ENCODE measurements at regions not wholly inside any gene's neighbourhood (a gene's known extent, or its start where the extent isn't known, plus 50 kb on each side); places are given as distances from the start of the nearest gene placed in this dataset.

DNA sequence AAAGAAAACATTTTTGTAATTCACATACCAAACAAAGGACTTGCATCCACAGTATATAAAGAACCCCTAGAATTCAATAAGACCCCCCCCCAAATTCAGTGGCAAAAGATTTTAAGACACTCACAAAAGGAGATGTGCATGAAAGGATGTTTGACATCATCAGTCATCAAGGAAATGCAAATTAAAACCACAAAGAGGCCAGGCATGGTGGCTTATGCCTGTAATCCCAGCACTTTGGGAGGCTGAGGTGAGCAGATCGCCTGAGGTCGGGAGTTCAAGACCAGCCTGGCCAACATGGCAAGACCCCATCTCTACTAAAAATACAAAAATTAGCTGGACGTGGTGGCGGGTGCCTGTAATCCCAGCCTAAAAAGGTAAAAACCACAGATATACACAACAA lies 61.3 kb downstream of the AIPL1 start:
- peak; percentile 45 for DNase-seq (ENCODE audit: low spot score)

DNA sequence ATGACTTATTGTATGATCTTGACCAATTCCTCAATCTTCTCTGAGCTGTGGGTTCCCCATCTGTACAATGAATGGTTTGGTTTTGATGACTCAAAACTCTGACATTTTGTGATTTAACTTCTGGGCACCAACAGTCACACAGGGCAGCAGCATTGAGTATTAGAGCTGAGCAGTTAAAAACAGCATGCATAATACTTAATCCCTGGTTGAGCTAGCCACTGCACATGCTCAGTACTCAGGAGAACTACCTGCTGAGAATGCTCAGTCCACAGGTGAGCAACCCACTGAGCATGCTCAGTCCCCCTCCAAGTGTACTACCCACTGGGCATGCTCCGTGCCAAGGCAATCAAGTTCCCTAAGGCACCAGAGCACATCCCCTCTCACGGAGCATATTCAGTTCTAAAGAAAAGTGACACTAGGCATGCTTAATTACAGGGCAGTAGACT lies 68.7 kb downstream of the AIPL1 start:
- peak; percentile 90 for DNase-seq (ENCODE audit: low spot score)

DNA sequence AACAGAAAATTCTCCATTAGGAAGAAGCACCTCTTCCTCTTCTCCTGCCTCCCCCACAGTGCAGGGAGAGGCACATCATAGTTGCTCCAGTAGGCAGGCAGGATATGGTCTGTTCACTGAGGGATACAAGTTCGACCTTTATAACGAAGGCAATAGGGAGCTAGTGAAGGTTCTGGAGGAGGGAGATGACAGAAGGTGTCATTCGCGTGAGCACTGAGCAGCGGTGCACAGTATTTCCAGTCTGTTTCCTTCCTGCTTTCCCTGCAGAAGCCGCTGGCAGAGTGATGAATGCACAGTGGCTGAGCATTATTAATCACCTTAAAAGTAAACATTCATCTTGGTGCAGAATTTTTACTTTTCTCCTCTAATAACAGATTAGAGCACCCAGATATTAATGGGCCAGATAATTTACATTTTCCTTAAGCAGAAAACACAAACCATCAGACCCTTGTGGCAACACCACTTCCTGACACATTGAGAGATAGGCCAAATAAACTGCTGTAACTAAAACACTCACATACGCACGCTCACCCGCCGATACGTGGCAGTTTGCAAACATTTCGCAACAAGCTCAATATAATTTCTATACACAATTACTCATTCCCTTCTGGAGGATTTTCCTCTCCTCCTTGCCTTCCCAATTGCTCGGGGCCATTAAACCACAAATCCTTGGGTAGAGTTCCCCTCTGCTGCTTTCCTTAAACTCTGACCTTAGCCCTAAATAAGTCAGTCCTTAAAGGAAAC lies 69.5 kb downstream of the AIPL1 start:
- peak; percentile 40 for DNase-seq (ENCODE audit: low spot score)

DNA sequence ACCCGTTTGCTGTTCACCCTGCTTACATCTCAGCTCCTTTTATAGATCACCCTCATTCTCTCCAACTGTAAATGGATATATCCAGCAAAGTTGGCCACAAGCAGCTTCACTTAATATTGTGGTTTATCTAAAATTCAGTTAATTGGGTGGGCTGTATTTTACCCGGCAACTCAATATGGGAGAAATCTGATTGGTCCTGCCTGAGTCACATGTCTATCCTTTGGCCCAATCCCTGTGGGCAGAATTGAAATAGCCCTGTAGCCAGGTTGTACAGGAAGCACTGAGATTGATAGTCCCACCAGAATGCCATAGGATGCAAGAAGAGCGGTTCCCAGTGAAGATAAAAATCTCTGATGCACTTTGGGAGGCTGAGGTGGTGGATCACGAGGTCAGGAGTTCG lies 73.2 kb downstream of the AIPL1 start:
- DNase-seq (ENCODE audit: low spot score), result no peak

DNA sequence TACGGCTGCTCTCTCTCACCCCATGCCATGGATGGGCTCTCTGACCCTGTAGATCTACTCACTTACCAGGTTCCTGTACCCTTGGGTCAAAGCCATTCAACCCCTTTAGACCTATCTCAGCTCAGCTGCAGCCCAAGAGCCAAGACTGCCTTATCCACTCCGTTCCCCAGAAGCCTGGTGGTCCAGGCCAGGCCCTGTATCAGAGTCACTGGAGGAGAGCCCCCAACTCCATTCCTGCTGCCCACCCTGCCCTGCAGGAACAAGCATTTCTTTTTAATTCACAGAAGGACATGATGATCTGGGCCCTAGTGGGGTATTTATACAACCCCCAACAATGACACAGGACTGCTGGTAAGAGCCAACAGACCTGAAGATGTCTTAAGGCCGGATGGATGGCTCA lies 76.8 kb downstream of the AIPL1 start:
- DNase-seq (ENCODE audit: low spot score), result no peak

DNA sequence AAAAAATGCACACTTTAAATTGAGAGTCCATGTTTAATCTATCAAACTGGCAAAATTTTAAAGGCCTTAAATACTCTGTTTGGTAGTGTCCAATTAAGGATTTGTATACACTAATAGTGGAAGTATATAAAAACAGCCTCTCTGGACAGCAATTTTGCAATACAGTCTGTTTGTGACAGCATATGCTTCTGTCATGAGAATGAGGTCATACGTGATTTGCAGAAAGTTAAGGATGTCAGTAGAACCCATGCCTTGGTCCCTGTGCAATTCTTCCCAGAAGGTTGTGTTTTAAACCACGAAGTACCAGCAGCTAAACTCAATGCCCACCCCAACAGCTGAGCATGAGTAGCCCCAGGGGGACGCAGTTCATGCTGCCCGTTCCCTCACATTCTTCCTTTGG lies 78.4 kb downstream of the AIPL1 start:
- DNase-seq (ENCODE audit: low spot score), result no peak

DNA sequence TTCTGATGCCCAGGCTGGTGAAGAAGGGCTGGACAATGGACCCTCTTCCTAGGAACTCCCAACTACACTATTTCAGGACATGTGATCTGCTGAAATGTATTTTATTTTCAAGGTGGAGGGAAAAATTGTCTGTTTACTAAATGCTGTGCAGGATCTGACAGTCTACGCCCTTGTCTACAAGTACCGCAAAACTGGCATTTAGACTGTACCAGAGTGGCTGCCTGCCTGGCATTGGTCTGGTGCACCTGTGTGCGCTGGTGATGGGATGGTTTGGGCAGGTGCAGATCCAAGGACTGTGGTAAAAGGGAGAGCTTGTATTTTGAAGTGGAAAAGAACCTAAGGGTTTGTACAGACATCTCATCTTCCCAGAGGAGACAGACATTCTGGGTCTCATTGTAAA lies 79.7 kb downstream of the AIPL1 start:
- DNase-seq (ENCODE audit: low spot score), result no peak

DNA sequence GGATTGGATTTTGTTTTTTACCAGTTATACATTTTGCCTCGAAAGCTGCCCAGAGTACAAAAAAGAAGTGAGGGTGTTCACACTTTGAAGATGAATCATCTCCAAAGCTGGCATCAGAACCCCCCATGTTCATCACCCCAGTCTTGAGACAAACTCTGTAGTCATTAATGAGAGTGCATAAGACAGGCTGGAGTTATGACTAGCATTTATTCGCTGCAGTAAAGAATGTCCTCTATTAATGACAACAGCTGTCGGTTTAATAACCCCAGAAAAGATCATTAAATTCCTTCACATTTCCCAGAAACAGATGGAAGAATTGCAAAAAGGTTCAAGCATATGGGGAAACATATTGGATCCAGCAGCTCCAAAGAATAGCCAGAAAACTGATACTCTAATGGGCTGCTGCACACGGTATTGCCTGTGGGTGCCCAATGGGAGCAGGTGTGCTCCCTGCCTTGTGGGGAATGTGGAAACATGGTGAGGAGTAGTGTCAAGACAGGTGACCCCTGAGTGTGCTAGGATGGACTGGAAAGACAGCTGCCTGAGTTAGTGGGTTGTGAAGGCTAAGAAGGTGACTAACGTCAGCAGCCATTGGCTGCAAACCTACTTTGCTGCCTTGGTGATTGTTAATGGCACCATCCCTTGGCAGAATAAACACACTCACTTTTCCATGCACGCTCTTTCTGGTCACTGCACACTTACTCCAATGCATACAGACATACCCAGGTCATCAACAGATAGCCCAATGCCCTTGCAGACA lies 81.9 kb downstream of the AIPL1 start:
- DNase-seq (ENCODE audit: low spot score), result no peak

DNA sequence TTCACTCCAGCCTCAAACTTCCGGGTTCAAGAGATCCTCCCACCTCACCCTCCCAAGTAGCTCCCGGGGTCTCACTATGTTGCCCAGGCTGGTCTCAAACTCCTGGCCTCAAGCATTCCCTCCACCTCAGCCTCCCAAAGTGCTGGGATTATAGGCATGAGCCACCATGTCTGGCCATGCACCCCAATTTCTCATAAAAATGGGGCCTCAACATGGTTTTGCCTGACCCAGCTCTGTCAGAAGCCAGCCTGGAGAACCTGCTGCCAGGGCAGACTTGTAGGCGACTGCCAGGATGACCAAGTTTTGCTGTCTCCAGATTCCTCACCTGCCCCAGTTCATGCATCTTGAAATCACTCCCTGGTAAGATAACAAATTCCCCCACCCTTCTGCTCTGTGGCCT lies 82.9 kb downstream of the AIPL1 start:
- no peak for DNase-seq (ENCODE audit: low spot score)

DNA sequence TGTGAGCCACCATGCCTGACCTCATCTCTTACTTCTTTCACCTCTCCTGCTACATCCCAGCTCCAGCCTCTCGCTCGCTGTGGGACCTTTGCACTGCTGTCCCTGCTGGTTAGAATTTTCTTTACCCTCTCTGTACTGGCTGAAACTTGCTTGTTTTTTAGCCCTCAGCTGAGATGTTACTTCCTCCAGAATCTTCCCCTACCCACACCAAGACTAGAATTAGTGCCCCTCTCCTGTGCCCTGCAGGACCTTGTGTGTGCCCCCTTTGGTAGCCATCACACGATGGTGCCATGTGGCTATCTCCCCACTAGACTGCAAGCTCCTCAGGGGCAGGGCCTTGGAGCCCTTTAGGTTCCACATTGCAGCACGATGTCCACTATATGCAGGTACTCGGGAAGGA lies 84.1 kb downstream of the AIPL1 start:
- no peak for DNase-seq (ENCODE audit: low spot score)

DNA sequence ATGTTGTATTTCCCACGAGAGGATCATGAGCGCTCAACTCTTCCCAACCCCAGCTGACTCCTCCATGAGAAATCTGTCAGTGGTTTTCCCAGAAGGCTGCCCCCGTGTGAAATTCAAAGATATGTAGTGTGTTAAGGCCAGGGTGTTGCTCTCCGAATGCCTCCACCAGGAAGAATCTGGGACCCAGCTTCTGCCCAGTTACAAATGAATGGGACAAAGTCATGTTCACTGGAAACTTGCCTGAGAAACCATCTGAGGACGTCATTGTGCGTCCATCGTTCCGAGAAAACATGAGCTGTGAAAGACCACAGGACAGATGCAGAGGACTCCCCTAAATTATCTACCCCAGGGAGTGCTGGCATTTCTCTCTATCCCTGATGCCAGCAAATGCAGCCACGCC lies 86.0 kb downstream of the AIPL1 start:
- no peak for DNase-seq (ENCODE audit: low spot score)

DNA sequence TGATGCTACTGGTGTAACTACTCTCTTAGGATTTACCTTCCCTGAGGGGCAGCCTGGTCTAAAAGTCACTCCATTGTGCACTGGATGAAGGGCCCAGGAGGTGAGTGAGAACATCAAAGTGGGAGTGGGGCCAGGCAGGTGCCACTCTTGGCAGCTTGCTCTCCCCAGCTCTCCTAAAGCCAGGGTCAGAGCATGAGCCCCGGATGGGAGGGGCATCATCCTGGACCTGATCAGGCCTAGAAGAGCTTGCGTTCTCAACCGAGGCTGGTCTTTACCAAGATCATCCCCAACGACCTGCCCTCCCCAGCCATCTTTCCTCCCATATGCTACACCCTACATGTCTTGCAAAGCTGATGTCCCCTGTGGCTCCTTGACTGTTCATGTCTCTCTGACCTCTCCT lies 87.1 kb downstream of the AIPL1 start:
- no peak for DNase-seq (ENCODE audit: low spot score)

DNA sequence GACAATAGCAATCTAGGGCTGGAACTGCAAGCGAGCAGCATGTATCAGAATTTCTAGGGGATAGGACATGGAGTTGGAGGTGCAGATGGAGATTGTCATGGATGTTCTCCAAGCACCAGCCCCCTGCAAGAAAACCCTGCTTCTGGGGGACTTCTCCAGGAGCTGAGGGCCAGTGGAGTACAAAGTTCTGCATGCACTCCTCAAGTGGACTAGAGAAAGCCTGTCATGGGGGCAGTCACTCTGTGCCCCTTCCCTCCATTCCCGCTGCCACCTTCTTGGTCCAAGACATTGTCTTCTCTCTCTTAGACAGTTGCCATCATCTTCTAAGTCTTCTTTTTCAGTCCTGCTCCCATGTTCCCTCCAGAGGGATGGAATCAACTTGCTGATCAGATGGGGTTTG lies 87.9 kb downstream of the AIPL1 start:
- no peak for DNase-seq (ENCODE audit: low spot score)

DNA sequence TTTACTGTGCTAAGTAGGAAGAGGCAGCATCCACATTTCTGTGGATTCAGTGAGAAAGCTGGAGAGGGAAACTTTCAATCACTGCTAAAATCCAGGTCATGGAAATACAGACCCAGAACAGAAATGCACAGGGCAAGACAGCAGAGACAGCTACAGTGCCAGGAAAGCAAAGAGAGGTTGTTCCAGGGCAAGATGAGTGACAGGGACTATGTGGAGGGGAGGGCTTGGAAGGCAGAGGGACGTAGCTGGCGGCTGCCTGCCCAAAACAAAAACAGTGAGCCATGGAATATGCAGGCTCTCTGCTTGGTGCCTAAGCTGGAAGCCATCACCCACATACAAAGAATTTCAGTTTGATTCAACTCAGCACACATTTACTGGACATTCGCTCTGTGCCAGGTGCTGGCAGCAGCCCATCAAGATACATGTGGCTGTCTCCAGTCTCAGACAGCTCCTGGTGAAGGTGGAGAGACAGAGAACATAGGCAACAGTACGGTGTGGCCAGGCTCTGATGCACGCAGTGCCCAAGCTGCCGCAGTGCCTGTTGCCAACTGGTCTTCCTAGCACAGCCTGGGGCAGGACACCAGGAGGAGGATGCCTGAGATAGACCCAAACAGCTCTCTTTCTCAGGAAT lies 88.7 kb downstream of the AIPL1 start:
- DNase-seq (ENCODE audit: low spot score), result no peak

DNA sequence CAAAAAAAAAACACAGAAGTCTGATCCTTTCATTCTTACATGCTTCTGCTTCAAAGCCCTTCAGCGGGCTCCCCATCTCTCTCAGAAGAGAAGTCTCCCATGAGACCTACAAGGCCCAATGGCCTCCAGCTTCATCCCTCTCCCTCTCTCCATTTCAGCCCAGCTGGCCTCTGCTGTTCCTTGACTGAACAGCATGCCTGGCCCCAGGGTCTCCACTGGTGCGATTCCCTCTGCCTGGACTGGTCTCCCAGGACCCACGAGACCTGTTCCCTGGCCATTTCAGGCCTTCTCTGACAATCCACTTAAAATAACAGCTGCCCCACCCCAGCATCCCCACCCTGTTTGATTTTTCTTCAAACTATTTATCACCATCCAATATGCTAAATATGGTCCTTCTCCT lies 91.2 kb downstream of the AIPL1 start:
- DNase-seq (ENCODE audit: low spot score), result no peak

DNA sequence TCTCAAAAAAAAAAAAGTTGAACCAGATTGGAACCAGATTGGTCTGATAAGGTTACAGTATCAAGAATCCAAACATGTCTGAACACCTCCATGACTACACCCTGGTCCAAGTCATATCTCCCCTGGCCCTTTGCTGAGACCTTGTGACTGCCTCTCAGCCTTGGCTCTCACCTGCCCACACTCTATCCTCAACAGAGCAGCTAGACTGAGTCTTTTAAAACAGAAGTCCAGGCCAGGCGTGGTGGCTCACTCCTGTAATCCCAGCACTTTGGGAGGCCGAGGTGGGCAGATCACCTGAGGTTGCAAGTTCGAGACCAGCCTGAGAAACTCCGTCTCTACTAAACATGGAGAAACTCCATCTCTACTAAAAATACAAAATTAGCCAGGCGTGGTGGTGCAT lies 91.7 kb downstream of the AIPL1 start:
- DNase-seq (ENCODE audit: low spot score), result no peak

DNA sequence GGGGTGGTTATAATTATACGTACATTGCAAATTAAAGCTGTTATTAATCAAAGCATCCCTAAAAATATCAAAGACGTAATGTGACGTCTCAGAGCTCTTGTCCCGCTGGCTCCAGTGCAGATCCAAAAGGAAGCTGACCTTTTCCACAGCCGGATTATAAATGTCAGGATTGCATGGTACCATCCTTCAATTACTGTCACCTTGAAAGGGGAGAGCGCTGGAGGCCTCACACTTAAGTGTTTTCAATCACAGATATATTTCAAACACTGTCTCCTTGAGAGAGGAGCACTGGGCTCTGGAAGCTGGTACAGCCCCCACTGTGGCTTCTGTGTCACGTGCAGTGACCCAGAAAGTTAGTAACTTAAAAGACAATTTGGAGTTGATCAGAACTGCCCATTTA lies 94.2 kb downstream of the AIPL1 start:
- no peak for DNase-seq (ENCODE audit: low spot score)

DNA sequence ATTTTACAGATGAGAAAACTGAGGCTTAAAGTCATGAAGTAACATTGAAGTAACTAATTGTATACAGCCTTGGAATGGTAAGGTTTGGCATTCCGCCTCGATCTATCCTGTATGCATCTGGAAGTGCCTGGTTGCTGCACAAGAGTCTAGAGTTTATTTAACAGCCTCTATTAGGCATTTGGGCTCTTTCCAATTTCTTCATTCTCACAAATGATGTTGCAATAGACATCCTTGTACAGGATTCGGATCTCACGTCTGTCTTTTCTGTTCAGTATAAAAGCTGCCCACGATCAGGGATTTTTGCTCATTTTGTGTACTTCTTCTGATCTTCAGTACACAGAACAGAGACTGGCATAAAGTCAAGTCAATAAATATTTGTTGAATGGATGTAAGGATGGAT lies 100.5 kb downstream of the AIPL1 start:
- no peak for DNase-seq (ENCODE audit: low spot score)

DNA sequence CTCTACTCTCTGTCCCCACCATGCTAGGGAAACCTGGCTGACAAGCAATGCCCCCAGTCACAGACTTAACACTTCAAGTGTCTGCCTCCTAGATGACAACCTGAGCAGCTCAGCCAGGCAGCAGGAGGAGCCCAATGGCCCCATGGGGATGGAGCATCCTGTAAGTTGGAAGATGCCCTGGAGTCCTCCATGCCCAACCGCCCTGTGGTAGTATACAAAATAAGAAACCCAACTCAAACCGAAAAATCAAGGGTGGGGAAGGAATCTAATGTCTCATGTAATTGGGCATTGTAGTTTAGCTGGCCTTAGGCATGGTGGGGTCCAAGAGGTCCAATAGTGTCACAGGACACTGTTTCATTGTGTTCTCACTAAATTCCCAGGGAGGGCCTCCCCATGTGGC lies 104.0 kb downstream of the AIPL1 start:
- no peak for DNase-seq (ENCODE audit: low spot score)

DNA sequence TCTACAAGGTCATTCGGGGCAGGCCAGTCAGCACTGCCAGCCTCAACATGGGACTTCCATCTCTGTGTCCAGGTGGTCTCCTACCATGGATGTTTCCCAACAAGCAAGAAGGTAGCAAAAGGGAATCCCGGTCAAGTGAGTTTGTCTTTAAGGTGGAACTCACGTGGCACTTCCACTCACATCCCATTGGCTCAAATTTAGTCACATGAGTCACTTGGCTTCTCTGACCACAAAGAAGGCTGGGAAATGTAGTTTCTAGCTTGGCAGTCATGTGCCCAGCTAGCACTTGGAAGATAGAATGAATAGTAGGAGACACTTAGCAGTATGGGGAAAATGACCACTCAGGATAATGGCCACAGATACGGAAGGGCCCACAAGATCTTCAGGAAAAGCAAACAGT lies 106.6 kb downstream of the AIPL1 start:
- DNase-seq (ENCODE audit: low spot score), result no peak

DNA sequence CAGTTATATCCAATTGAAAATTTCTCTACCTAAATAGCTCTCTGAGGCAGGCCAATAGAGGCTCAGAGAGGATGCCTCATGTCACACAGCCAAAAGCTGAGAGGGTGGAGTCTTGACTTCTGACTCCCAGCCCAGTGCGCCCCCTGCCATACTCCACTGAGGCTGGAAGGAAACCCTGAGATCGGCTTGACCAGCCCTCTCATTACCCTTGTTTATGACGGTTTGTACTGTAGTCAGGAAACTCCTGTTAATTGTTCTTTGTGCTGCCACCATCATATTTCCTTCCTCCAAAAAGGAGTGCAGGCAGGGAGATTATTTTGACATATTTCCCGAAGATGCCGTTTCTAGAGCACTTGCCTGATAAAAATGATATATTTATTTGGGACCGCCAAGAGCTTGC lies 107.9 kb downstream of the AIPL1 start:
- DNase-seq (ENCODE audit: low spot score), result no peak

DNA sequence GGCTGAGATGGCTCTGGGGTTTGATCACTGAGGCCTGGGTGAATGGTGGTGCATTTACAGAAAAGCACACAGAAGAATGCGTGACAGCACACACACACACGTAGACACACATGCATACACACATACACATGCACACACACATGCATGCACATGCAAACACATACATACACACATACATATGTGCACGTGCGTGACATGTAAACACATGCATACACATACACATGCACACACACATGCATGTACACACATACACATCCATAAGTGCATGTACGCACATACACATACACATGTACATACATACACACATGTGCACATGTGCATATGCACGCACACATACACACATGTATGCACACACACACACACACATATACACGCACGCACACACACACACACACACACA lies 108.4 kb downstream of the AIPL1 start:
- no peak for DNase-seq (ENCODE audit: low spot score)

DNA sequence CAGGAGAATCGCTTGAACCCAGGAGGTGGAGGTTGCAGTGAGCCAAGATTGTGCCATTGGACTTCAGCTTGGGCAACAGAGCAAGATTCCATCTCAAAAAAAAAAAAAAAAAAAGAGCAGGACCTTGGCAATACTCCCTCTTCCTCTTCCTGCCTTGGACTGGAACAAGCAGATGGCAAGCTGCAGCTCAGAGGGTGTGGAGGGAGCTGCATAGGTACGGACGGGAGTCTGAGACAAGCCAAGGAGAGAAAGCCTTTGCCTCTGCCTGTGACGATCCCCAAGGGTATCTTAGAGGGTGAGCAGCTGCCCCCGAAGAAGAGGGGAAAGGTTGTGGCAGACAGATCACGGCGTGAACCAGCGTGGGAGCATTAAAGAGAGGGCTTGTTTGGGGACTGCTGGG lies 109.2 kb downstream of the AIPL1 start:
- DNase-seq (ENCODE audit: low spot score), result no peak
